OCI-LY3 (cell line): ENCODE measurements at regions not wholly inside any gene's neighbourhood (a gene's known extent, or its start where the extent isn't known, plus 50 kb on each side); places are given as distances from the start of the nearest gene placed in this dataset.

Experiments
- H2AFZ ChIP-seq: fragments of 200-600, 300-600 bp; shearing (Covaris generic); 2 replicates; pipeline ENCODE4 v1.6.0; 2014; ENCODE audit warnings: antibody characterized with exemption, low read depth, low read length
- H3K27ac ChIP-seq: fragments of 200-600, 300-600 bp; sonication (generic); 2 replicates; pipeline ENCODE4 v1.5.1; 2014; ENCODE audit warnings: mild to moderate bottlenecking, low read length, moderate library complexity, mixed read lengths
- H3K27me3 ChIP-seq: fragments of 200-600, 300-600 bp; sonication (generic); 2 replicates; pipeline ENCODE4 v1.6.1; 2014; ENCODE audit warnings: low read depth, low read length, mixed read lengths
- H3K36me3 ChIP-seq: fragments of 200-600, 300-600 bp; sonication (generic); replicated peaks from 2 replicates; pipeline ENCODE3; 2014; ENCODE audit warnings: low read depth, low read length, mixed read lengths
- H3K4me1 ChIP-seq: fragments of 300-600, 200-600 bp; sonication (generic); 2 replicates; pipeline ENCODE4 v1.6.1; 2014; ENCODE audit warnings: low read length, mixed read lengths
- H3K4me2 ChIP-seq: fragments of 200-600, 300-600 bp; sonication (generic); 2 replicates; pipeline ENCODE4 v1.6.1; 2014; ENCODE audit warnings: low read length, mixed read lengths
- H3K4me3 ChIP-seq: fragments of 300-600, 200-600 bp; sonication (generic); 2 replicates; pipeline ENCODE4 v1.5.1; 2014; ENCODE audit warnings: antibody characterized with exemption, mild to moderate bottlenecking, low read length, moderate library complexity
- H3K79me2 ChIP-seq: fragments of 300-600, 200-600 bp; shearing (Covaris generic); 2 replicates; pipeline ENCODE4 v1.6.1; 2014; ENCODE audit warnings: mild to moderate bottlenecking, low read length, mixed read lengths
- H3K9ac ChIP-seq: fragments of 300-600, 200-600 bp; shearing (Covaris generic); 2 replicates; pipeline ENCODE4 v1.6.0; 2014; ENCODE audit warnings: mild to moderate bottlenecking, low read length, moderate library complexity
- H3K9me3 ChIP-seq: fragments of 200-600, 300-600 bp; shearing (Covaris generic); 2 replicates; pipeline ENCODE4 v1.6.1; 2014; ENCODE audit warnings: low read length, mixed read lengths; ENCODE audit not compliant: insufficient read depth
- H4K20me1 ChIP-seq: fragments of 200-600, 300-600 bp; sonication (generic); 2 replicates; pipeline ENCODE4 v1.6.1; 2016; ENCODE audit warnings: low read length, mixed read lengths; ENCODE audit not compliant: insufficient read depth
- EZH2phosphoT487 ChIP-seq: fragments of 200-600 bp; shearing (Covaris generic); IDR thresholded peaks from 2 replicates; pipeline ENCODE4 v1.6.1; 2018; ENCODE audit warnings: antibody characterized with exemption, mixed run types, low read depth
- TF ChIP-seq, protein P1 (sequence below): fragments of 200-600, 300-600 bp; sonication (generic); IDR thresholded peaks from 2 replicates; pipeline ENCODE4 v1.5.1; 2014; ENCODE audit warnings: antibody characterized with exemption, low read length, low read depth

GRCh38 chr2:160968183-160968582 is 192.0 kb upstream of the TANK start:
- no peaks in the 10 kb centered on the region for H3K9me3 ChIP-seq
- H3K9ac ChIP-seq, result no peak overlapping the region
- no peaks in the 10 kb centered on the region for H3K4me1 ChIP-seq
- no peaks in the 10 kb centered on the region for H4K20me1 ChIP-seq
- H3K27ac ChIP-seq, result no peak overlapping the region
- no peak overlapping the region for H3K4me2 ChIP-seq
- no peak overlapping the region for H3K4me3 ChIP-seq
- no peak for TF ChIP-seq EZH2phosphoT487
- TF ChIP-seq, protein P1, sequence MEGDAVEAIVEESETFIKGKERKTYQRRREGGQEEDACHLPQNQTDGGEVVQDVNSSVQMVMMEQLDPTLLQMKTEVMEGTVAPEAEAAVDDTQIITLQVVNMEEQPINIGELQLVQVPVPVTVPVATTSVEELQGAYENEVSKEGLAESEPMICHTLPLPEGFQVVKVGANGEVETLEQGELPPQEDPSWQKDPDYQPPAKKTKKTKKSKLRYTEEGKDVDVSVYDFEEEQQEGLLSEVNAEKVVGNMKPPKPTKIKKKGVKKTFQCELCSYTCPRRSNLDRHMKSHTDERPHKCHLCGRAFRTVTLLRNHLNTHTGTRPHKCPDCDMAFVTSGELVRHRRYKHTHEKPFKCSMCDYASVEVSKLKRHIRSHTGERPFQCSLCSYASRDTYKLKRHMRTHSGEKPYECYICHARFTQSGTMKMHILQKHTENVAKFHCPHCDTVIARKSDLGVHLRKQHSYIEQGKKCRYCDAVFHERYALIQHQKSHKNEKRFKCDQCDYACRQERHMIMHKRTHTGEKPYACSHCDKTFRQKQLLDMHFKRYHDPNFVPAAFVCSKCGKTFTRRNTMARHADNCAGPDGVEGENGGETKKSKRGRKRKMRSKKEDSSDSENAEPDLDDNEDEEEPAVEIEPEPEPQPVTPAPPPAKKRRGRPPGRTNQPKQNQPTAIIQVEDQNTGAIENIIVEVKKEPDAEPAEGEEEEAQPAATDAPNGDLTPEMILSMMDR, result no peak
- H3K36me3 ChIP-seq, result no peaks in the 10 kb centered on the region
- peaks cover 3% of the 10 kb centered on the region; the same call in 1 of the 2 replicates for H3K27me3 ChIP-seq
- H3K79me2 ChIP-seq, result no peaks in the 10 kb centered on the region
- H2AFZ ChIP-seq, result no peak overlapping the region

GRCh38 chr2:160970052-160970965 is 189.9 kb upstream of the TANK start:
- no peak overlapping the region for H3K9ac ChIP-seq
- no peaks in the 10 kb centered on the region for H4K20me1 ChIP-seq
- no peaks in the 10 kb centered on the region for H3K4me1 ChIP-seq
- TF ChIP-seq, protein P1, result peak; percentile 88
- TF ChIP-seq EZH2phosphoT487, result no peak
- no peaks in the 10 kb centered on the region for H3K79me2 ChIP-seq
- peak overlapping the region; percentile 50 for H3K4me2 ChIP-seq
- H3K27me3 ChIP-seq, result peaks cover 3% of the 10 kb centered on the region; the same call in 1 of the 2 replicates
- H3K27ac ChIP-seq, result no peak overlapping the region
- H3K9me3 ChIP-seq, result no peaks in the 10 kb centered on the region
- H3K36me3 ChIP-seq, result no peaks in the 10 kb centered on the region
- peak overlapping the region; percentile 33 for H3K4me3 ChIP-seq
- H2AFZ ChIP-seq, result peak overlapping the region; percentile 78

DNA sequence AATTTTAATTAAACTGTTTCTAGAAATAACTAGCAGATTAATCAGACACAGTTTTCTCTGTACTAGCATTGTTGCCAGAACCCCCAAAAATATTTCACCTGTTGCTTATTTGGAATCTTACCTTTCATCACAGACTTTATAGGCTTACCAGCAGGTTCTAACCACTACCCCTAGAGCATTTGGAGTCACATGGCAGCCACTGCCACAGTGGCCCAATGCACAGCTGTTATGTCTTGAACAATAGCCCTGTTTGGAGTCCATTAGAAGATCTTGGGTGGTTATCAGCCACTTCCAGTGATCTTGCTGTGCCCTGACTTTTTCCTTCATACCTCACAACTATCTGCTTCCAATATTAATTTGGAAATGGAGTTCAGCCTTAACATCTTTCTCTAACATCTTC is 186.2 kb upstream of the TANK start:
- no peaks in the 10 kb centered on the region for H4K20me1 ChIP-seq
- H3K4me1 ChIP-seq, result no peaks in the 10 kb centered on the region
- no peaks in the 10 kb centered on the region for H3K36me3 ChIP-seq
- H2AFZ ChIP-seq, result no peak overlapping the region
- 0 out of 2 replicates have a peak, but pooled peaks cover 3% of the 10 kb centered on the region for H3K27me3 ChIP-seq
- H3K79me2 ChIP-seq, result no peaks in the 10 kb centered on the region
- H3K9me3 ChIP-seq, result no peaks in the 10 kb centered on the region
- TF ChIP-seq EZH2phosphoT487, result no peak
- TF ChIP-seq, protein P1, result no peak
- no peak overlapping the region for H3K4me2 ChIP-seq
- H3K4me3 ChIP-seq, result no peak overlapping the region
- no peak overlapping the region for H3K27ac ChIP-seq
- no peak overlapping the region for H3K9ac ChIP-seq

DNA sequence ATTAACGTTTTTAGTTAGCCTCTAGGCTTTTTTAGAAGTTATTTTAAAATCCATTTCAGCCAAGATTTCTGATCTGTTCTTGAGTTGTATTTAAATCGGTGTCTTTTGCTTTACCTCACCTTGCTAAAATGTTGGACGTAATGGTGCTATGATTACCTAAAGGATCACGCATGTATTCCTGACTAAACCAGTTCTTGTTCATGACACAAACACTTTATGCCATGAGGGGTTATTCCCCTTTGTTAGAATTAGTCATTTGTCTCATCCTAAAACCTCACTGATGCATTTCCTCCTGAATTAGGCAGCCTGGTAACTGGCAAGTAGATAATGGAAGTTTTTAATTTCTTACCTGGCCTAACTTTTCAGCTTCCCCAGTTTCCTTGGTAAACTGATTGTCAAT is 185.4 kb upstream of the TANK start:
- TF ChIP-seq EZH2phosphoT487, result no peak
- TF ChIP-seq, protein P1, result no peak

More for the DNA sequence above, 185.4 kb upstream of the TANK start:
- H3K9me3 ChIP-seq, result no peaks in the 10 kb centered on the region
- H3K4me3 ChIP-seq, result no peak overlapping the region
- no peaks in the 10 kb centered on the region for H3K4me1 ChIP-seq
- H3K4me2 ChIP-seq, result no peak overlapping the region
- no peak overlapping the region for H2AFZ ChIP-seq
- no peak overlapping the region for H3K9ac ChIP-seq
- H3K79me2 ChIP-seq, result no peaks in the 10 kb centered on the region
- no peak overlapping the region for H3K27ac ChIP-seq
- no peaks in the 10 kb centered on the region for H4K20me1 ChIP-seq
- 0 out of 2 replicates have a peak, but pooled peaks cover 3% of the 10 kb centered on the region for H3K27me3 ChIP-seq
- no peaks in the 10 kb centered on the region for H3K36me3 ChIP-seq
